HepG2 (cell line): ENCODE measurements at regions not wholly inside any gene's neighbourhood (a gene's known extent, or its start where the extent isn't known, plus 50 kb on each side); places are given as distances from the start of the nearest gene placed in this dataset.
A peak's percentile ranks its signal among the peaks of the same experiment; 100 is the strongest.

Experiments used
- ARID4A ChIP-seq: sonication (generic); formaldehyde crosslinking; IDR thresholded peaks from 2 replicates; pipeline ENCODE4 v1.5.0; 2020; ENCODE audit warnings: mild to moderate bottlenecking, missing genetic modification reagents, borderline replicate concordance
- BCLAF1 ChIP-seq: fragments of 450-650 bp; IDR thresholded peaks from 2 replicates; pipeline ENCODE4 v1.6.1; 2017; ENCODE audit warnings: mild to moderate bottlenecking
- CBFB ChIP-seq: sonication (generic); formaldehyde crosslinking; IDR thresholded peaks from 2 replicates; pipeline ENCODE4 v1.4.0; 2020; ENCODE audit warnings: missing genetic modification reagents
- ELF3 ChIP-seq: IDR thresholded peaks from 2 replicates; pipeline ENCODE4 v1.6.1; 2016; ENCODE audit warnings: missing genetic modification reagents, missing compliant biosample characterization
- FIP1L1 ChIP-seq: fragments of 200-400 bp; formaldehyde crosslinking; IDR thresholded peaks from 2 replicates; pipeline ENCODE4 v1.6.1; 2018; ENCODE audit warnings: low read depth, mild to moderate bottlenecking, low read length, moderate library complexity, borderline replicate concordance; ENCODE audit not compliant: insufficient read depth
- MAFG ChIP-seq: sonication (generic); formaldehyde crosslinking; IDR thresholded peaks from 2 replicates; pipeline ENCODE4 v1.5.1; 2020; ENCODE audit warnings: mild to moderate bottlenecking, missing genetic modification reagents
- MYC ChIP-seq: sonication (generic); formaldehyde crosslinking; IDR thresholded peaks from 2 replicates; pipeline ENCODE4 v1.9.0; 2021; ENCODE audit warnings: missing genetic modification reagents, borderline replicate concordance
- PHF21A ChIP-seq: sonication (generic); formaldehyde crosslinking; IDR thresholded peaks from 2 replicates; pipeline ENCODE4 v1.5.0; 2020; ENCODE audit warnings: mild to moderate bottlenecking, missing genetic modification reagents
- TP53 ChIP-seq: sonication (generic); formaldehyde crosslinking; conservative IDR thresholded peaks from 2 replicates; pipeline ENCODE4 v1.4.0; 2020; ENCODE audit warnings: missing genetic modification reagents
- ZBTB4 ChIP-seq: sonication (generic); formaldehyde crosslinking; IDR thresholded peaks from 2 replicates; pipeline ENCODE4 v1.4.0; 2020; ENCODE audit warnings: missing genetic modification reagents, mild to moderate bottlenecking, borderline replicate concordance
- TF ChIP-seq, protein P1 (sequence below): sonication (generic); formaldehyde crosslinking; IDR thresholded peaks from 2 replicates; pipeline ENCODE4 v1.8.0; 2022; ENCODE audit warnings: missing genetic modification reagents, mild to moderate bottlenecking, moderate library complexity, borderline replicate concordance
- TF ChIP-seq, protein P2 (sequence below): IDR thresholded peaks from 2 replicates; pipeline ENCODE4 v1.6.1; 2016; ENCODE audit warnings: low read depth, borderline replicate concordance
- TF ChIP-seq, protein P3 (sequence below): sonication (generic); formaldehyde crosslinking; IDR thresholded peaks from 2 replicates; pipeline ENCODE4 v1.5.0; 2020; ENCODE audit warnings: missing genetic modification reagents

- TF ChIP-seq ARID4A (CRISPR knock-in tag), result no peak; the same call in 1 of the 2 replicates
- no peak for TF ChIP-seq ZBTB4 (CRISPR knock-in tag)
- TF ChIP-seq MYC (CRISPR knock-in tag), result peak; percentile 60; the same call in 1 of the 2 replicates
- no peak for TF ChIP-seq TP53 (CRISPR knock-in tag)
- no peak for TF ChIP-seq FIP1L1
- no peak for TF ChIP-seq BCLAF1
- TF ChIP-seq, protein P1, sequence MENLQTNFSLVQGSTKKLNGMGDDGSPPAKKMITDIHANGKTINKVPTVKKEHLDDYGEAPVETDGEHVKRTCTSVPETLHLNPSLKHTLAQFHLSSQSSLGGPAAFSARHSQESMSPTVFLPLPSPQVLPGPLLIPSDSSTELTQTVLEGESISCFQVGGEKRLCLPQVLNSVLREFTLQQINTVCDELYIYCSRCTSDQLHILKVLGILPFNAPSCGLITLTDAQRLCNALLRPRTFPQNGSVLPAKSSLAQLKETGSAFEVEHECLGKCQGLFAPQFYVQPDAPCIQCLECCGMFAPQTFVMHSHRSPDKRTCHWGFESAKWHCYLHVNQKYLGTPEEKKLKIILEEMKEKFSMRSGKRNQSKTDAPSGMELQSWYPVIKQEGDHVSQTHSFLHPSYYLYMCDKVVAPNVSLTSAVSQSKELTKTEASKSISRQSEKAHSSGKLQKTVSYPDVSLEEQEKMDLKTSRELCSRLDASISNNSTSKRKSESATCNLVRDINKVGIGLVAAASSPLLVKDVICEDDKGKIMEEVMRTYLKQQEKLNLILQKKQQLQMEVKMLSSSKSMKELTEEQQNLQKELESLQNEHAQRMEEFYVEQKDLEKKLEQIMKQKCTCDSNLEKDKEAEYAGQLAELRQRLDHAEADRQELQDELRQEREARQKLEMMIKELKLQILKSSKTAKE (CRISPR knock-in tag), result 0 out of 2 replicates have a peak, but pooled peaks have one; percentile 22
- TF ChIP-seq, protein P2, sequence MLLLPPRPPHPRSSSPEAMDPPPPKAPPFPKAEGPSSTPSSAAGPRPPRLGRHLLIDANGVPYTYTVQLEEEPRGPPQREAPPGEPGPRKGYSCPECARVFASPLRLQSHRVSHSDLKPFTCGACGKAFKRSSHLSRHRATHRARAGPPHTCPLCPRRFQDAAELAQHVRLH (CRISPR knock-in tag), result no peak
- TF ChIP-seq MAFG (CRISPR knock-in tag), result no peak
- TF ChIP-seq PHF21A (CRISPR knock-in tag), result peak; percentile 60; the same call in 1 of the 2 replicates
- TF ChIP-seq, protein P3, sequence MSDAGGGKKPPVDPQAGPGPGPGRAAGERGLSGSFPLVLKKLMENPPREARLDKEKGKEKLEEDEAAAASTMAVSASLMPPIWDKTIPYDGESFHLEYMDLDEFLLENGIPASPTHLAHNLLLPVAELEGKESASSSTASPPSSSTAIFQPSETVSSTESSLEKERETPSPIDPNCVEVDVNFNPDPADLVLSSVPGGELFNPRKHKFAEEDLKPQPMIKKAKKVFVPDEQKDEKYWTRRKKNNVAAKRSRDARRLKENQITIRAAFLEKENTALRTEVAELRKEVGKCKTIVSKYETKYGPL, result no peak
- 0 out of 2 replicates have a peak, but pooled peaks have one; percentile 29 for TF ChIP-seq ELF3 (CRISPR knock-in tag)
- TF ChIP-seq CBFB (CRISPR knock-in tag), result no peak
These were observed 74.8 kb upstream of the FOXN3 start (continued) for GRCh38 chr14:89491711-89492381.
